WI38 (cell line): ENCODE measurements at regions not wholly inside any gene's neighbourhood (a gene's known extent, or its start where the extent isn't known, plus 50 kb on each side); places are given as distances from the start of the nearest gene placed in this dataset.

Experiments
- H3K4me3 ChIP-seq: 2 replicates; pipeline ENCODE4 v1.5.1; 2011; ENCODE audit warnings: low read depth, mild to moderate bottlenecking, control low read depth, low read length
- TF ChIP-seq, protein P1 (sequence below): IDR thresholded peaks from 2 replicates; pipeline ENCODE4 v1.5.1; 2012; ENCODE audit warnings: low read depth, mild to moderate bottlenecking, control low read depth, low read length

- TF ChIP-seq, protein P1, sequence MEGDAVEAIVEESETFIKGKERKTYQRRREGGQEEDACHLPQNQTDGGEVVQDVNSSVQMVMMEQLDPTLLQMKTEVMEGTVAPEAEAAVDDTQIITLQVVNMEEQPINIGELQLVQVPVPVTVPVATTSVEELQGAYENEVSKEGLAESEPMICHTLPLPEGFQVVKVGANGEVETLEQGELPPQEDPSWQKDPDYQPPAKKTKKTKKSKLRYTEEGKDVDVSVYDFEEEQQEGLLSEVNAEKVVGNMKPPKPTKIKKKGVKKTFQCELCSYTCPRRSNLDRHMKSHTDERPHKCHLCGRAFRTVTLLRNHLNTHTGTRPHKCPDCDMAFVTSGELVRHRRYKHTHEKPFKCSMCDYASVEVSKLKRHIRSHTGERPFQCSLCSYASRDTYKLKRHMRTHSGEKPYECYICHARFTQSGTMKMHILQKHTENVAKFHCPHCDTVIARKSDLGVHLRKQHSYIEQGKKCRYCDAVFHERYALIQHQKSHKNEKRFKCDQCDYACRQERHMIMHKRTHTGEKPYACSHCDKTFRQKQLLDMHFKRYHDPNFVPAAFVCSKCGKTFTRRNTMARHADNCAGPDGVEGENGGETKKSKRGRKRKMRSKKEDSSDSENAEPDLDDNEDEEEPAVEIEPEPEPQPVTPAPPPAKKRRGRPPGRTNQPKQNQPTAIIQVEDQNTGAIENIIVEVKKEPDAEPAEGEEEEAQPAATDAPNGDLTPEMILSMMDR, result no peak
Measured at GRCh38 chr10:44834131-44834530, 77.0 kb upstream of the TMEM72 start.

DNA sequence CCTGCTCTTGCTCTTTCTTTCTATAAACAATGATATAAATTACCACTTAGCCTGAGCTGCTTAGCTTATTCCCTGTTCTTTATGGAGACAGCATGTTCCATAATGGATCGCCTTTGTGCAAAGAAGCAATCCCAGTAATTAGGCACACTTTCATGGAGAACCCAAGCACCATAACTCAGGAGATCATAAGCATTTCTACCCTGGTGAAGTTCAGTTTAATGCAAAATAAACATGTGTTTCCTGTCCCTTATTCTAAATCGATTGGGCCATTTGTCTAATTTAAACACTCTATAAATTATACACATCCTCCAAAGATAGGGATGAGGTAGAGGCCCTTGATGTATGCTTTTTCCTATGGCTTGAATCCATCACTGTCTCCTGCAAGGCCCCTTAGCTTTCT, 75.8 kb upstream of the TMEM72 start:
- TF ChIP-seq, protein P1, result no peak
- H3K4me3 ChIP-seq, result no peak overlapping the region

More at GRCh38 chr10:44834131-44834530, 77.0 kb upstream of the TMEM72 start:
- no peak overlapping the region for H3K4me3 ChIP-seq

- H3K4me3 ChIP-seq, result no peak overlapping the region
- TF ChIP-seq, protein P1, result no peak
Measured at GRCh38 chr10:44843484-44843883, 67.7 kb upstream of the TMEM72 start.

- H3K4me3 ChIP-seq, result no peak overlapping the region
- TF ChIP-seq, protein P1, result no peak
Measured at GRCh38 chr10:44845361-44846175, 65.6 kb upstream of the TMEM72 start.

DNA sequence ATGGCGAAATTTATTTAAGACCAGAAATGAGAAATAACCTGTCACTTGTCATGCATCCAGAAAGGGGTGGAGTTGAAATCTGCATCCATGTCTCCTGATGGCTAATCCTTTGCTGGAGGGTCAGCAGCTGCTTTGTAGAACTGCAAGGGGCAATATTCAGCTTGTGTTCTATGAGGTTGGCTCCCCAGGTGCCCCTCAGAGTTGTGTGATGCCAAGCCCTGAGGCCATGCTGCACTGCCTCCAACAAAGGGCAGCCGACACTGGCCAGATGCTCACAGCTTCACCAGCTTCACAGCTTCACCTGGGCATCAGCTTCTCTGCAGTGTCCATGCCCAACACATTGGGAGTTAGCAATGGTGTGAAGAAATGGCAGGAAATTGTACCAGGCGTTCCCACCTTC, 64.0 kb upstream of the TMEM72 start:
- TF ChIP-seq, protein P1, result no peak

DNA sequence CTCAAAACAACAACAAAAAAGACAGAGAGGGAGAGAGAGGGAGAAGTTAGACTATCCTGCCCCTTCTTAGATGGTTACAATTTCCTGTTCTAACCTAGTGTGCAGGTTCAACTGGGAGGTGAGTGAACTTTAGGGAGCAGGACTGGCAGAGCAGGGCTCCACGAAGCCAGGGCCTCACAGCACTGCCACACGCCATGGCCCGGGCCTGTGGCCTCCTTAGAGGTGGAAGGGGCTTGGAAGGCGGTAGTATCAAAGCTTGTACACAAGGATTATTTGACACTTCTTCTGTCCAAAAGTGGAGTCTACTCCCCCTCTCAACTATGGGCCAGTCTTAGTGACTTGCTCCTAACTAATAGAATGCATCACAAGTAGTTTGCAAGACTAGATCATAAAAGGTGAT, 62.9 kb upstream of the TMEM72 start:
- H3K4me3 ChIP-seq, result no peak overlapping the region
- TF ChIP-seq, protein P1, result no peak

More for the DNA sequence above, 64.0 kb upstream of the TMEM72 start:
- no peak overlapping the region for H3K4me3 ChIP-seq

- TF ChIP-seq, protein P1, result no peak
Measured at GRCh38 chr10:44849936-44850335, 61.2 kb upstream of the TMEM72 start.

More at GRCh38 chr10:44849936-44850335, 61.2 kb upstream of the TMEM72 start:
- H3K4me3 ChIP-seq, result no peak overlapping the region
